Kidney capillary endothelial cell (primary cell): ENCODE measurements at regions not wholly inside any gene's neighbourhood (a gene's known extent, or its start where the extent isn't known, plus 50 kb on each side); places are given as distances from the start of the nearest gene placed in this dataset.
"Not testable (repeated sequence)": the region's sequence is repeated elsewhere in the genome, so short reads cannot be mapped to it uniquely, and the experiment has no call there.

Experiments
- DNase-seq: peaks from one replicate; pipeline ENCODE4 v3.0.0-alpha.2; 2018; ENCODE audit warnings: low spot score

GRCh38 chr14:65972346-65972870, 513.8 kb upstream of the CCDC196 start:
- no peak for DNase-seq

- no peak for DNase-seq
These were observed 513.3 kb upstream of the CCDC196 start for GRCh38 chr14:65972891-65973290.

- DNase-seq = no peak
These were observed 510.3 kb upstream of the CCDC196 start for GRCh38 chr14:65975865-65976264.

GRCh38 chr14:65976761-65977404, 509.3 kb upstream of the CCDC196 start:
- no peak for DNase-seq

GRCh38 chr14:65981192-65981843, 504.9 kb upstream of the CCDC196 start:
- DNase-seq = no peak

GRCh38 chr14:65986041-65986440, 500.1 kb upstream of the CCDC196 start:
- DNase-seq = no peak

GRCh38 chr14:65989981-65990380, 496.2 kb upstream of the CCDC196 start:
- no peak for DNase-seq

GRCh38 chr14:65991104-65991503, 495.1 kb upstream of the CCDC196 start:
- no peak for DNase-seq

GRCh38 chr14:65991935-65992334, 494.2 kb upstream of the CCDC196 start:
- DNase-seq = not testable (repeated sequence)

GRCh38 chr14:65993103-65993502, 493.1 kb upstream of the CCDC196 start:
- DNase-seq = no peak

GRCh38 chr14:65993996-65994395, 492.2 kb upstream of the CCDC196 start:
- DNase-seq = no peak

- DNase-seq = no peak
These were observed 488.8 kb upstream of the CCDC196 start for GRCh38 chr14:65997347-65997746.

GRCh38 chr14:65999865-66000264, 486.3 kb upstream of the CCDC196 start:
- no peak for DNase-seq

GRCh38 chr14:66000766-66001165, 485.4 kb upstream of the CCDC196 start:
- no peak for DNase-seq

- no peak for DNase-seq
These were observed 484.8 kb upstream of the CCDC196 start for GRCh38 chr14:66001356-66001755.

GRCh38 chr14:66003082-66003730, 483.0 kb upstream of the CCDC196 start:
- DNase-seq = no peak

GRCh38 chr14:66005900-66006434, 480.2 kb upstream of the CCDC196 start:
- no peak for DNase-seq

- no peak for DNase-seq
These were observed 477.5 kb upstream of the CCDC196 start for GRCh38 chr14:66008631-66009030.

- DNase-seq = peak; percentile 17
These were observed 477.1 kb upstream of the CCDC196 start for GRCh38 chr14:66009089-66009488.

- no peak for DNase-seq
These were observed 475.5 kb upstream of the CCDC196 start for GRCh38 chr14:66010695-66011094.

- DNase-seq = no peak
These were observed 474.3 kb upstream of the CCDC196 start for GRCh38 chr14:66011855-66012254.

GRCh38 chr14:66013607-66014006, 472.6 kb upstream of the CCDC196 start:
- not testable (repeated sequence) for DNase-seq
